Left lung (tissue), 4 donors: ENCODE measurements at regions not wholly inside any gene's neighbourhood (a gene's known extent, or its start where the extent isn't known, plus 50 kb on each side); places are given as distances from the start of the nearest gene placed in this dataset.

Source experiments
- ATAC-seq: fragments of 200-7000 bp; cut with Tn5 transposase; one replicate; pipeline ENCODE4 v1.9.1; 2020; ENCODE audit warnings: moderate library complexity
- DNase-seq, 4 donors: peaks; one replicate each; pipeline ENCODE4 v3.0.0-alpha.2; 2013 to 2020
- H3K27ac ChIP-seq, 2 donors: fragments of 200-600 bp; sonication (generic) in 1 of 2; one replicate each; pipeline versions ENCODE4 v1.5.0 to v1.8.0; 2020 to 2021
- H3K27me3 ChIP-seq, 2 donors: fragments of 200-600 bp; sonication (generic) in 1 of 2; one replicate each; pipeline versions ENCODE4 v1.5.0 to v1.8.0; 2020 to 2021
- H3K36me3 ChIP-seq, 2 donors: fragments of 200-600 bp; sonication (generic) in 1 of 2; one replicate each; pipeline versions ENCODE4 v1.5.0 to v1.8.0; 2020 to 2021
- H3K4me1 ChIP-seq, 2 donors: fragments of 200-600 bp; one replicate each; pipeline ENCODE4 v1.8.0; 2021
- H3K4me3 ChIP-seq, 2 donors: fragments of 200-600 bp; sonication (generic) in 1 of 2; one replicate each; pipeline versions ENCODE4 v1.5.0 to v1.8.0; 2020 to 2021; ENCODE audit warnings: mild to moderate bottlenecking in 1 of 2
- H3K9me3 ChIP-seq, 2 donors: fragments of 200-600 bp; sonication (generic) in 1 of 2; one replicate each; pipeline versions ENCODE4 v1.5.0 to v1.8.0; 2020 to 2021
- CTCF ChIP-seq, 2 donors: fragments of 200-600 bp; sonication (generic) in 1 of 2; IDR thresholded peaks; one replicate each; pipeline versions ENCODE4 v1.5.0 to v1.8.0; 2021; ENCODE audit warnings: antibody characterized with exemption in 2 of 2
- intact Hi-C, 2 donors: fragments of 100-400 bp; cut with DNase I; formaldehyde crosslinking; loops; one replicate each; pipeline versions ENCODE4 v1.11.2 to v1.14.2; 2022
- donor health status: DM: no; HTN: yes; CAD: no.
- donor health status: DM: no; HTN: no; CAD: no.

GRCh38 chr16:49108611-49109010 lies 173.0 kb downstream of the CBLN1 start:
- Histone ChIP-seq H3K27ac (no peak overlapping the region), H3K4me3 (no peak overlapping the region), H3K4me1 (no peaks in the 10 kb centered on the region), H3K27me3 (peaks cover 0 to 12% of the 10 kb centered on the region in 2 donors), H3K36me3 (no peaks in the 10 kb centered on the region), H3K9me3 (no peaks in the 10 kb centered on the region)
- no peak for DNase-seq
- no peak for ATAC-seq
- intact Hi-C loops = no loop called here
- no peak for TF ChIP-seq CTCF (IDR thresholded peaks at IDR 0.05)

- TF ChIP-seq CTCF (IDR thresholded peaks at IDR 0.05) = no peak
Measured at GRCh38 chr16:49103298-49103697, 178.3 kb downstream of the CBLN1 start.

GRCh38 chr16:49101997-49102396 lies 179.6 kb downstream of the CBLN1 start:
- no peak for ATAC-seq
- DNase-seq = no peak
- no peaks in the 10 kb centered on the region for H3K27me3 ChIP-seq

More at GRCh38 chr16:49103298-49103697, 178.3 kb downstream of the CBLN1 start:
- Histone ChIP-seq H3K27me3 (no peaks in the 10 kb centered on the region), H3K27ac (no peak overlapping the region), H3K4me3 (no peak overlapping the region), H3K9me3 (peaks cover 0 to 3% of the 10 kb centered on the region in 2 donors), H3K4me1 (no peaks in the 10 kb centered on the region), H3K36me3 (no peaks in the 10 kb centered on the region)
- intact Hi-C loops = no loop called here
- DNase-seq (no peak), ATAC-seq (no peak)

GRCh38 chr16:49100366-49100765 lies 181.3 kb downstream of the CBLN1 start:
- no peak for TF ChIP-seq CTCF (IDR thresholded peaks at IDR 0.05)
- Histone ChIP-seq H3K9me3 (peaks cover 0 to 3% of the 10 kb centered on the region in 2 donors), H3K4me3 (no peak overlapping the region), H3K4me1 (no peaks in the 10 kb centered on the region), H3K36me3 (no peaks in the 10 kb centered on the region), H3K27me3 (no peaks in the 10 kb centered on the region), H3K27ac (no peak overlapping the region)
- ATAC-seq = no peak
- intact Hi-C loops = no loop called here
- DNase-seq = no peak

More at GRCh38 chr16:49101997-49102396, 179.6 kb downstream of the CBLN1 start:
- Histone ChIP-seq H3K27ac (no peak overlapping the region), H3K9me3 (peaks cover 0 to 3% of the 10 kb centered on the region in 2 donors), H3K36me3 (no peaks in the 10 kb centered on the region), H3K4me1 (no peaks in the 10 kb centered on the region), H3K4me3 (no peak overlapping the region)
- TF ChIP-seq CTCF (IDR thresholded peaks at IDR 0.05) = no peak
- intact Hi-C loops = no loop called here

GRCh38 chr16:49097964-49098363 lies 183.7 kb downstream of the CBLN1 start:
- ATAC-seq (no peak), DNase-seq (no peak)
- no peak for TF ChIP-seq CTCF (IDR thresholded peaks at IDR 0.05)
- intact Hi-C loops = no loop called here
- Histone ChIP-seq H3K36me3 (no peaks in the 10 kb centered on the region), H3K4me3 (no peak overlapping the region), H3K27ac (no peak overlapping the region), H3K4me1 (no peaks in the 10 kb centered on the region), H3K27me3 (no peaks in the 10 kb centered on the region), H3K9me3 (peaks cover 0 to 3% of the 10 kb centered on the region in 2 donors)
